NCI-H446 (cell line): ENCODE measurements at regions not wholly inside any gene's neighbourhood (a gene's known extent, or its start where the extent isn't known, plus 50 kb on each side); places are given as distances from the start of the nearest gene placed in this dataset.
A peak's percentile ranks its signal among the peaks of the same experiment; 100 is the strongest.
"Not testable (repeated sequence)": the region's sequence is repeated elsewhere in the genome, so short reads cannot be mapped to it uniquely, and the experiment has no call there.

Experiments
- DNase-seq, 2 experiments: peaks; one replicate each; lab custom pipeline; 2025; lab: John Stamatoyannopoulos, UW

DNA sequence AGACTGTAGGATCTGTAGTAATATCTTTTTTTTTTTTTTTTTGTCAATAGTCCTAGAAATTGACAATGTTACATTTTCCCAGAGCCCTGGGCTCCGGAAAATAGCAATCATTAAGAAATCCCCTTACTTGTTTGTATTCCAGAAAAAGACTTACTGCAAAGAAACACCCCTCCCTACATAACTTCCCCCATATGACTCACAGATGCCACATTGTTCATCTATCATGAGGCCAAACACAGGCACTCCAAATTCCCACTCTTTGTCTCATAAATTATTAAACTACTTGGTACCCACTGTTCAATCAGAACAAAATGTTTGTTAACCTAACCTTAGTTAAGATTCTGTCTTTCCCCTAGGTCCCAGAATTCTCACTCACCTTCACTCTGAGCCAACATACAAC lies 53.5 kb downstream of the TEX51 start:
- no peak for DNase-seq

DNA sequence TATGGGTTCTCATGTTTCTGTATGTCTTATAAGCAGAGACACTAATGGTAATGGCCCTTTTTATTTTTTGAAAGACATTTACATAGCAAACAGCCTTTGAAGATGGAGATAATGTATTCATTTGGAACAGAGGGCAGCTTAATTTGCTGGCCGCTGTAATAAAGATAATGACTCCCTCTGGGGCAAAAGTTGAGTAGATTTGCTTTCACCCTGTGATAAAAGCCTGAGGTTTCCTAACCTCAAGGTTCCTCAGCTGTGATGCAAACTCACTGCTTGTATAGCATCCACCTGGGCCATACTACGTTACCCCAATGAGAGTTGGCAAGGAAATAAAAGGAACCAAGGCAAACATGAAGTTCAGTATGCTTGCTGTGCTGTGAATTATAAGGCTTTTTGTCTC lies 54.8 kb downstream of the TEX51 start:
- DNase-seq: no peak

DNA sequence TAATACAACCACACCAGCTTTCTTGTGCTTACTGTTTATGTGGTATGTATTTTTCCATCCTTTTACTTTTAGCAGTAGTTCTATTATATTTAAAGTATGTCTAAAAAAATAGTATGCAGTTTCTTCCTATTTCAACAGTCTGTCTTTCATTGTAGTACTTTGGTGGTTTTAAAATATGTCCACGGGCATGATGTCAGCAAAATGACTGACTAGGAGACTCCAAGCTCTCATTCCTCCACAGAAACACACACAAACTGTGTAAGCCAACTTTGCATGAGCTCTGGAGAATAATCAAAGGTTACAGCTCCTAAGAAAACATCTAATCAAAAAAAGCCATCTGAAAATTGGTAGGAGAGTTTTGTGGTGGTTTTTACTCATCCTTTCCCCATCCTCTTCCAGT lies 56.1 kb downstream of the TEX51 start:
- no peak for DNase-seq

DNA sequence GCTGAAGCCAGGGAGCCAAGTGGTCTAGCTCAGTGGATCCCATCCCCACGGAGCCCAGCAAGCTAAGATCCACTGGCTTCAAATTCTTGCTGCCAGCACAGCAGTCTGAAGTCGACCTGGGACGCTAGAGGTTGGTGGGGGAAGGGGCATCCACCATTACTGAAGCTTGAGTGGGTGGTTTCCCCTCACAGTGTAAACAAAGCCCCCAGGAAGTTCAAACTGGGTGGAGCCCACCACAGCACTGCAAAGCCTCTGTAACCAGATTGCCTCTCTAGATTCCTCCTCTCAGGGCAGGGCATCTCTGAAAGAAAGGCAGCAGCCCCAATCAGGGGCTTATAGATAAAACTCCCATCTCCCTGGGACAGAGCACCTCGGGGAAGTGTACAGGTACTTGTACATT lies 58.1 kb downstream of the TEX51 start:
- DNase-seq: not testable (repeated sequence)

DNA sequence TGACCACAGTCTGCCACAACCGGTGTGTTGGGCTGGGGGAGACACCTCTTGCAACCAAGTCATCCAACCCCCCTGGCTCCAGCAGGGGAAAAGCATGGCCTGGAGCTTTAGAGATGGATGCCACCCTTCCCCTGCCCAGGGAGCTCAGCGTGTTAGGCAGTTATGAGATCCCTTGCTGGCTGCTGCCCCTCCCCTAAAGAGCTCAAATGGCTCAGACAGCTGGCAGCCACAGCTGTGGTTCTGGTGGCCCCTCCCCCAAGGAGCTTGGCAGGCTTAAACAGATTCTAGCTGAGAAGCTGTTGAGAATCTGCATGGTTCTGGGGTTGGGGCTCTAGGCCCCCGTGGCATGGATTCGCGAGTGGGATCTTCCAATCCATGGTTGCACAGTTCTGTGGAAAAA lies 64.7 kb downstream of the TEX51 start:
- no peak for DNase-seq

DNA sequence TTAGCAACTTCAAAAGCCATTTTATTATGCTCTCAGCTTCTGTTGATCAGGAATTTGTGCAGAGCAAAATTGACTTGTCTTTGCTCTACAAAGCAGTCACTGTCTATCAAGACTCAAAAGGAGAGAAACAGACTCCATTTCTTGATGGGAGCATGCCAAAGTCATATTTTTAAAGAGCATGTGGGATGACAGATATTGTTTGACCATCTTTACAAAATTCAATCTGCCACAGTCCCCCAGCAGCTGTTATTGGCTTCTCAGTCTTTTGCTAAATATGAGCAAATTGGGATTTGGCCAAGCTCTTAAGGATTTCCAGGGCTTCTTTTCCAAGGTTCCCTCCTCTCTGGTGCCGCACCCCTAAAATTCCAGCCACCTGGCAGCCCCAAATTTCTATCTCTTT lies 67.9 kb downstream of the TEX51 start:
- no peak for DNase-seq

DNA sequence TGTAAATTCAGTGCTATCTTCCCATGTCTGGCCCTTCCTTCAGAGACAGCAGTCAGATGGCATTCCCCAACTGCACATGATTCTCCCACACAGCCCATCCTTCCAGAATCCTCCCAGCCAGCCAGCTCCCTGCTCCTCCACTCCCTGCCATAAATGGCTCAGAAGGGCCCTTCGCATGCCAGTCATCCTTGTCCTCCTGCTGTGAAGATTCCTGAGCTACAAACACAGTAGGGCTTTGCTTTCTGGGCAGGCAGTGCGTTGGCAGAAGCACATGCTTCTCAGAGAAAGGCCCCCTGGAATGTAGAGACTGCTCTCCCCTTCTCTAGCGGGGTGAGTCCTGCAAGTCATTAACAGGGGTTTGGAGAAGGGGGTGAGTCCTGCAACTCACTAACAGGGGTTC lies 71.9 kb downstream of the TEX51 start:
- no peak for DNase-seq

DNA sequence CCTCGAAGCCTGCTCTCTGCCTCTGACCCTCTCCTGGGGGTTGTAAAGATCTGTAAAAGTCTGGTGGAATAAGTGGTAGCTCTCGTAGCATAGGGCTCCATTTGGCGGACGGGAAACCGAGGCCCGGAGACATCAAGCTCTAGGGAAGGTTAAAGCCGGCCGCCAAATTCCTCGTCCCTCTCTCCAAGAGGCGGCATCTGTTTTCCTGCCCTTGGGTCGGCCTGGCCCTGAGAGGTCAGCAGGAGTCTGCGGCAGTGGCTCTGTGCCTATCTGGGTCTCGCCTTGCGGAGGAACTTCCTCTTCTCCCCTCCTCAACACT lies 72.4 kb downstream of the TEX51 start:
- DNase-seq: no peak

DNA sequence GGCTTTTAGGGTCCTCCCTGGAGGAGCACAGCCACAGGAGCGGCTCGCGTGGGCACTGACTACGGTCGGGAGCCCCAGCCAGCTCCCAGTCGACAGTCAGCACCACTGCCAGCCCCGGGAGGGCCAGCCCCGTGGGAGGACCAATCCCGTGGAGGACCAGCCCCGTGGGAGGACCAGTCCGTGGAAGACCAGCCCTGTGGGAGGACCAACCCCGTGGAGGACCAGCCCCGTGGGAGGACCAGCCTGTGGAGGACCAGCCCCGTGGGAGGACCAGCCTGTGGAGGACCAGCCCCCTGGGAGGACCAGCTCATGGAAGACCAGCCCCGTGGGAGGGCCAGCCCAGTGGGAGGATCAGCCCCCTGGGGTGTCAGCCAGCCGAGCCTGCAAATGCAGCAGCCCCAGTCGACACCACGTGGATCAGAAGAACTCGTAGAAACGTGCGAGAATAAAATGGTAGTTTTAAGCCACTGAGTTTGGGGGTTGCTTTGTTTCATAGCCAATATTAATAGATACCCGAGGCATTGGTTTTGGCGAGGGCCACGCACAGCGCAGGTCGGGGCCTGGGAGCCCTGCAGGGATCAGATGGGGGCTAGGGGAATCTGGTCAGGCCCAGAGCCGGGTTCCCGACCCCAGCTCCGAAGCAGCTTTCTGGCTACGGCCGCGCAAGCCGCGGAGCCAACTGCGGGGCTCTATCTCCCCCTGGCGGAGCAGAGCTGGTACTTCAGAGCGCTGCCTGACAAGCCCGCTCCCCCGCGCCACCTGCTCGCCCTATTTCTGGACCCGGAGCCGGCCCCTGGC lies 73.0 kb downstream of the TEX51 start:
- DNase-seq: peak in 1 of 2 experiments; percentile 76

DNA sequence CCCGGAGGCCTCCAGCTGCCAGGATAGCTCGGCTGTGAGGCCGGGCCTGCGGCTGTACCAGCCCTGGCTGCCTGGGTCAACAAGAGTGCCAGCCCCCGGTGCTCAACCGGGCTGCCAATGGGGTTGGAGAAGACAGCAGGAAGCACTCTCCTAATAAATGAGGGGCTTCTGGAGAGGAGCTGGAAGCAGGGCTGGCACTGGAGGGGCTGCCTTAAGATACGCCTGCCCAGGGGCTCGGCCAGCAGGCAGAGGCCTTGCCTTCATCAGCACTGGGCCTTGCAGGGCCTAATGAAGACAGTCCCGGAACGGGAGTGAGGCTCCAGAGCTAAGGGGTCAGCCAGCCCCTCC lies 73.6 kb downstream of the TEX51 start:
- no peak for DNase-seq

DNA sequence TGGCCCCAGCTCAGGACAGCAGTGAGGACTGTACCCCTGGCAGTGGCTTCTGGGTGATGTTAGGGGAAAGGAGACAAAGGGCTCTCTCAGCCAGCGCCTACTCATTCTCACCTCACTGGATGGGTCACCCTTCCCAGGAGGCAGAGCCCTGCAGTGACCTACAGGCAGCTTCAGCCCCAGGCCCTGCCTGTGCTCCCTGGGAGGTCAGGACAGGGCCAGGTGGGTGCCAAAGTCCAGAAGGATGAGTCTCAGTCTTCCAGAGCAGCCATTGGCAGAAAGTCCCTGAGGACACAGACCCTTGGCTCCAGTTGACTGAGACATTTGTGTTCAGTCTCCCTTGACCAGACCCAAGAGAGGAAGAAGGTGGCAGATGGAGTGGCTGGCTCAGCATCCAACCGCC lies 75.1 kb downstream of the TEX51 start:
- DNase-seq: no peak

DNA sequence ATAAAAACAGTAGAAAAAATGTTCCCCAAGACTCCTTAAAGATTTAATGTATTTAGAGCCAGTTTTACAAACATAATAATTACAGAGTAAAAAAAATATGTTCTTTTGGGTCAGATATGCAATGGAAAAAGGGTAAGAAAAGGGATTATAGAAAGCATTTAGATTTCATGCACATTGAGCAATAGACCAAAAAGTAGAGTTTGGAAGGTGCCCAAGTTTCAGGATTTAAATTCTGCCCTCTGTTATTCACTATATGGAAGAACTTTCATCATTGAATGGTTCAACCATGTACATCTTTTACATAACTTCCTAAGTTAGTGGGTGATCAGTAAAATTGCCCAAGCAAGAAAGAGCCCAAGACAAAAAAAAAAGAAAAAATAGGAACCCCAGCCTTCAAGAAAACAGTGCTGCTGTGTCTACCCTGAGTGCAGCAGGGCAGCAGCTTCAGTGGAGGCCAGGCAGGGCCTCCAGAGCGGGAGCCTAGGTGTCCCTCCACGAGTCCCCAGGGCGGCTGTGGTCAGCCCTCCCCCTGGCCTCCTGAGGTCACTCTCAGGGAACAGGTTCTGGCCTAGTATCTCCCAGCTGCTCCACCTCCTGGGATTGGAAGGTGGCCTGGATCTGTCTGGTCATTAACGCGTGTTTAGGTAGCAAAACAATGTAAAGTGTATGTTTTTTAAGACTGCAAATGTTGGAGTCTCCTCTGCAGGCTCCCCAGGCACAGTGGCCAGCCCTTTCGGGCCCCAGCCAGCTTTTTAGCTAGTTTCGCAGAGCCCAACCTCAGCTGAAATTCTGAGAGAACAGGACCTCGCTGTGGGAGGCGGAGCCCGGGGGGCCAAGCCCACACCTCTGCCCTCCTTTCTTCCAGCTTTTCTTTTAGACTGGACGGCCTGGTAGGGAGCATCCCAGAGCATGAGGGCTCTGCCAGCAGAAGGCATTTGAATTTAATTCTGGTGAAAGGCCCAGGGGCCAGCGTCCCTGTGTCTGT lies 77.3 kb downstream of the TEX51 start:
- no peak for DNase-seq

DNA sequence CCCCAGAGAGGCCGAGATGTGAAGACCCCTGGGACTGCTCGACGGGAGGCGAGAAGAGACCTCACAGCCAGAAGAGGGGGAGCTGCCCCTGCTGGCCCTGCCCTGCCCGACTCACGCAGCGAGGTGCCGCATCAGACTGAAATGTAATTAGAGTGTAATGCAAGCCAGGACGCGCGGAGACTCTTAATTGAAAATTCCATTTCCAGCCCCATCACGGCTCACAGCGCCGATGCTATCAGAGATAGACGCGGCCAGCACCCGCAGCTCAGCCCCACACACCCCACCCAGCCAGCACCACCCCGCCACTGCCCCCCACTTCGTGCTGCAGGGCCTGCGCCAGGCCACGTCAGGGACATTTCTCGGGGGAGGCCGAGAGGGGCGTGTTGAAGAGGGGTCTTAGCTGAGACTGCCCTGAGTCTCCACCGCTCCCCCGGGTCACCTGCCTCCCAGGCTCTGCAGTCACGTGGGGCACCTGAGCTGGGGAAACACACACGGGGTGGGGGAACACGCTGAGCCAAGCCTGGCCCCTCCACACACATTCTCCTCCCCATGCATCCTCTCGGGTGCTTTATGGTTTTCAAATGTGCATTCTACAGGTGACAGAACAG lies 78.1 kb downstream of the TEX51 start:
- no peak for DNase-seq

DNA sequence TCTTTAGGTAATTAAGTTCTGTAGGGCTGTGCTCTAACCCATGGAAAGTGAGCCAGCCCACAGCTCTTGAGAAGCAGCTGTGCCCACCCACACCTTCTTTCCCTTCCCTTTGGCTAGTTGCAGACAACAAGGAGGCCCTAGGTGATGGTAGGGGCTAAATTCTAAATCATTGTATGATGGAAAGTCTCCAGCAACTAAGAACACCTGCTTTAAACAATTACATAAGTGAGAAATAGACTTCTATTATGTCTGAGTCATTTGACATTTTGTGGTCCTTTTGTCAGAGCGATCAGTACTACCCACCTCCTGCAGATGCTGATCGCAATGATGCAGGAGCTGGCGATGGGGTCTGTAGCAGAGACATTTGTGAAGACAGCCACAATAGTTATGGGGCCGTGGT lies 79.6 kb downstream of the TEX51 start:
- DNase-seq: no peak

DNA sequence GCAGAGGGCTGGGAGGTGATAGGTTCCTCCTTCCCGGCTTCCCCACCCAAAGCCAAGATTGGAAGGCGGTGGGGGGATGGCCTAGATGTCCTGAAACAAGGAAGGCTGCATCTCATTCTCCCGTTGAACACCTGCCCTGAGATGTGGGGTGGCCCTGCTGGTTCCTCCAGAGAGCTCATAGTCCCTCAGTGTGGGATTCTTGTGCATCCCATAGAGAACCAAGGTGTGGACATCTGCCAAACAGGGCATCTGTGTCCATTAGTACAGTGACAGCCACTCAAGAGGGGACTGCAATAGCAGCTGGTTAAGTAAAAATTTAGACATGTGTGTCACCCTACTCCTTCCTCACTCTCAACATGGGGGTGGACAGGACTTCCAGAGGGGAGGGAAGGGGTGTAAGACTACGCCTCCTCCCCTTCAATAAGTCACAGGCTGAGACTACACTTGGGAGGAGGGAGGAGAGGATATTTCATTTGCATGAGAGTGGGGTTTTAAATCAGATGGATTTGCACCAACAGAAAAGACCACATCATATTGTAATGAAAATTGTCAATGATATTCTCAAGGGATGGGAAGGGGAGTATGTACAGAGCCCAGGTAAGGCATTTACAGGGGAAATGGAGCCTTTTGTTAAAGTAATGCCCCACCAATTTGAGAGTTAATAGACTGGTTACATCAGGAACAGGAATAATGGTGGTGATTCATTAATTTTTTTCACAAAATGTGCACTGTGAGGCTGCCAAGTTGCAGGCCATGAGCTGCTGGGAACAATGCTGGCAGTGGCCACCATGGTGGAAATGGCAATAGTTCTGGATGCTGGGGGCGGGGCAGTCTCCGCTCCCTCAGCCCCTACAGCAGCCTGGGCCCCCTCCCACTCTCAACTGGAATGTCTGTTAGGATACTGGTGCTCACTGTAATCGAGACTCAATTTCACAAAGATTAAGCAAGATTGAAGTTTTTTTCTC lies 80.6 kb downstream of the TEX51 start:
- no peak for DNase-seq

DNA sequence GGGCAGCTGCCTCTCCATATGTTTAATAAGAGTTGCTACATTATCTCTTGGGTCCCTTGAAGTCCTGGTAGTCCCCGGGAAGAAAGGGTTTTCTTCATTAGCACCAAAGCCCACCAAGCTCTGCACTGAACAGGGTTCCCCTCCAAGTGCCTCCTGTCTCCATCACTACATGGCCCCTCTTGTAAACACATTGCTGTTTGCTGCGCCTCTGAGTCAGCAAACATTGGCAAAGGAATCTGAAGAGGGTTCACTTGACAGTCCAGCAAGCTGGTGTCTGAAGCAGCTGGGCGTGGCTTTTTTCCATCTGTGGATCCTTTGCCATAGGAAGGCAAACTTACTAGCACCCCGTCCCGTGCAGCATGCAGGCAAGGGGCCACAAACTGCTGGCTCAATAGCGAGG lies 82.8 kb downstream of the TEX51 start:
- DNase-seq: no peak

DNA sequence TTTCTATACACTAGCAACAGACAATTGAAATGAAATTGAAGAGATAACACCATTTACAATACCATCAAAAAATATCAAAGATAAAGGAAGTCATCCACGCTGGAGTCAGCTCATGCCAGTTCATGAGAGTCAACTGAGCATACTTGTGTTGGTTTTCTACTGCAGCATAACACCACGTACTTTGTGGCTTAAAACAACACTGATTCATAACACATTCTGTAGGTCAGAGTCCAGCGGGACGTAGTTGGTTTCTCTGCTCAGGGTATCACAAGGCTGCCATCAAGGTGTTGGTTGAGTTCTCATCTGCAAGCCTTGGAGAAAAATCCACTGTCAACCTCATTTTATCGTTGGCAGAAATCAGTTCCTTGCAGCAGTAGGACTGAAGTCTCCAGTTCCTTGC lies 84.2 kb downstream of the TEX51 start:
- no peak for DNase-seq

DNA sequence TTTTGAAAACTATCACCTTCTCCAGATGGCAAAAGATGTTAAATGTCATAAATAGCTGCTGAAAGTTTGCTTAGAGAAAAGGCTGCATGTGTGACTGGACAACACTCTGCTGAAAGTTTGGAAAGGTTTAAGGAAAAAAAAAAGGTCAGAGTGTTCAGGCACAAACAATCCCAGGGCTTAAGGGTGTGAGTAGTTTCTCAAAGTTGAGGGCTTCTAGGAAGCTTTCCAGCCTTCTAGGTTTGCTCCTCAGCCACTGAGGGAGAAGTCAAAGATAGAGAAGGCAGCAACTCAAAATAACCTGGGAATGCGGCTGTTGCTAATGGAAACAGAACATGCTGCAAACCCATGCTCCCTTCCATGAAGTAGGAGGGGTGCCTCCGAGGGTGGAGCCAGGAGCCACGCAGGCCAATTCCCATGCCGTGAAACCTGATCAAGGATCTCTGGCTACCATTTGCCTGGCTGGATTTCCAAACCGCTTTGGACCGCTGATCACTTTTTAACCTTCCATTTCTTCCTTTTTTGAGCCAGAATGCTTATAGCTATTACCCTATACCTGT lies 88.0 kb downstream of the TEX51 start:
- no peak for DNase-seq

DNA sequence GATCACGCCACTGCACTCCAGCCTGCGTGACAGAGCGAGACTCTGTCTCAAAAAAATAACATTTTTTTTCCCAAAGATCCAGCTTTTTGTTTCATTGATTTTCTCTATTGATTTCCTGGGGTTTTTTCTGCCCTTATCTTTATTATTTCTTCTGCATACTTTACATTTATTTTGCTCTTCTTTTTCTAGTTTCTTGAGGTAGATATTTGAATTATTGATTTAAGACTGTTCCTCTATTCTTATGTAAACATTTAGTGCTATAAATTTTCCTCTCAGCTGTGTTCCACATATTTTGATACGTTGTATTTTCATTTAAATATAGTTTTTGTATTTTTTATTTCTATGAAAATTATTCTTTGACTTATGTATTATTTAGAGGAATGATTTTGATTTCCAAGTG lies 89.8 kb downstream of the TEX51 start:
- no peak for DNase-seq

DNA sequence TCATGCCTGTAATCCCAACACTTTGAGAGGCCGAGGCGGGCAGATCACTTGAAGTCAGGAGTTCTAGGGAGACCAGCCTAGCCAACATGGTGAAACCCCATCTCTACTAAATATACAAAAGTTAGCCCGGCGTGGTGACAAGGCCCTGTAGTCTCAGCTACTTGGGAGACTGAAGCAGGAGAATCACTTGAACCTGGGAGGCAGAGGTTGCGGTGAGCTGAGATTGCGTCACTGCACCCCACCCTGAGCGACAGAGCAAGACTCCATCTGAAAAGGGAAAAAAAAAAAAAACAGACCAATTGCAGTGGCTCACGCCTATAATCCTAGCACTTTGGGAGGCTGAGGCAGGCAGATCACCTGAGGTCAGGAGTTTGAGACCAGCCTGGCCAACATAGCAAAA lies 90.4 kb downstream of the TEX51 start:
- not testable (repeated sequence) for DNase-seq

DNA sequence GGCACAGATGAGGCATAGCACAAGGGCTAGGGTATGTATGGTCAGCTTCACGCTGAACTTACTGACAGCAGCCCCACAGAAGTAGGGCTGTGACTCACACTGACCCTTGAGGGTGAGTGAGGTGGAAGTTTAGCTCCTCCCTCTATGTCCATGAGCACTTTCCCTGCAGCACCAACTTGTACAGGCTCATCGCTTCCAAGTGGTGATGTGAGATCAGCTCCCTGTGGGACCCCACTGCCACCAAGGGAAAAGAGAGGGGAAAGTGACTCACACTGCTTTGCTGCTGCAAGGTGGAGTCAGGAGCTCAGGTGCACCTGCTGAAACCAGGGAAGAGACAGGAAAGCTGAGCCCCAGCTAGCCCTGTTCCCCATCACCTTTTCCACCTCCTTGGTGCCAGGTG lies 91.5 kb downstream of the TEX51 start:
- no peak for DNase-seq
